Islet precursor cell (in vitro differentiated cells): ENCODE measurements at regions not wholly inside any gene's neighbourhood (a gene's known extent, or its start where the extent isn't known, plus 50 kb on each side); places are given as distances from the start of the nearest gene placed in this dataset.

Experiments
- DNase-seq: peaks from one replicate; pipeline ENCODE4 v3.0.0-alpha.2; 2018

DNA sequence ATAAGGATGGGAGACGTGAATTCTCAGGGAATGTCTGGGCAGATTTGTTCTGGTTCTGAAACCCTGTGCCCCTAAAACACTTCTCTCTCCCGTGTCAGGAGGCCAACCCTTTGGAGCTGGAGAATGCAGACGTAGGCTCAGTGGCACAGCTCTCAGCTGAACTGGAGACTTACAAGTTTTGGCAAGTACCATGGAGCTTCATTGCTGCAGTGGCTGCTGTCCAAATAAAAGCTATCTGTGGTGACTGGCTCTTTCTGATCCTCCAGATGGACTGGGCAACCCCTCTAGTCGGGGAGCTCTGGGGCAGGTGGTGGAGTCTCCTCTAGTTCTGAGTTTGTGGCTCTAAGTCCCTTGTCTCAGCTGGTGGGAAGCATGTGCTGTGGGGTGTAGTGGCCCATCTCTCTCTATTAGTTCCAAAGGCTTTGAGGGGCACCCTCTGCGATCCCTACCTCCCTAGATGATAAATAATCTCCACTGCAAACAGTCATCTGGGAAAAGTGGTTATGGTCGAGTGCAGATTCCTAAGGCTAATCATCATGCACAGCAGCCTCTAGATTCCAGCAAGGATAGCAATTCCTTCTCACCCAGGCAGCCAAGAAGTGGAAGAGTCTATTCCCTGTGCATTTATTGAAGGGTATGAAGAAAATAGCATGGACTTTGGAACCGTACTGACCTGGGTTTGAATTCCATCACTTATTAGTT is 204.2 kb upstream of the KLF4 start:
- DNase-seq, result no peak

DNA sequence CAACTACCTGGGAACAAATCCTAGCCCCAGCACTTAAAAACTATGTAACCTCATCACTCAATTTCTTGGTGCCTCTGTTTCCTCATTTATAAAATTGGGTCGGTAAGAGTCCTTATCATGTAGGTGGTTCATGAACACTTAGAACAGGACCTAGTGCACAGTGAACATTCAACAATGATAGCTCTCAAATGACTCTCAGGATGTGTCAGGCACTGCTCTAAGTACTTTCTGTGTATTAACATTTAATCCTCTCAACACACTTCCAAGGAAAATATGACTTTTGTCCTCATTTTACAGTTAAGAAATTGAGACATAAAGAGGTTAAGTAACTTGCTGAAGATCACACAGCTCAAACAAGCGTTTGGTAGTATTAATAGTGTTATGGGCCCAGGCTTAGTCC is 202.1 kb upstream of the KLF4 start:
- no peak for DNase-seq

GRCh38 chr9:107690021-107690420 is 200.5 kb upstream of the KLF4 start:
- no peak for DNase-seq

- DNase-seq, result no peak
Measured at GRCh38 chr9:107688728-107689127, 199.2 kb upstream of the KLF4 start.

DNA sequence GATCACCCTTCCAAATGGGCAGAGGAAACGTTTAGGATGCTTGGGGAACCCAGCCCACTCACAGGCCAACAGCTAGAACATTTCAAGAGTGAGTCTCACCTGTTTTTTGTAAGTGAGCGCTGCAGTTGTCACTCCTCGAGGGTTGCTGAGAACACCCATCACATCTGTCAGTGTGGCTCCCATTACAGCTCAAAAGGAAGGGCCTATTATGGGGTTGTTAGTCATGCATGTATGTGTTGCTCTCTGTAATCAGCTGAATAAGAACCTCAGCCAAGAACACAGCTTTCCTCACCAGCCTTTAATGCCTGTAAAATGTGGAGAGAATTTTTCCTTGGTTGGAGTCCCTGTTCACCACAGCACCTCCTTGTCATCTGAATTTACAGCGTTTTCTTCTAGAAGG is 196.3 kb upstream of the KLF4 start:
- DNase-seq, result no peak

- no peak for DNase-seq
Measured at GRCh38 chr9:107685376-107685775, 195.8 kb upstream of the KLF4 start.

GRCh38 chr9:107684224-107684623 is 194.7 kb upstream of the KLF4 start:
- DNase-seq, result peak; percentile 54

GRCh38 chr9:107683566-107683965 is 194.0 kb upstream of the KLF4 start:
- DNase-seq, result no peak

DNA sequence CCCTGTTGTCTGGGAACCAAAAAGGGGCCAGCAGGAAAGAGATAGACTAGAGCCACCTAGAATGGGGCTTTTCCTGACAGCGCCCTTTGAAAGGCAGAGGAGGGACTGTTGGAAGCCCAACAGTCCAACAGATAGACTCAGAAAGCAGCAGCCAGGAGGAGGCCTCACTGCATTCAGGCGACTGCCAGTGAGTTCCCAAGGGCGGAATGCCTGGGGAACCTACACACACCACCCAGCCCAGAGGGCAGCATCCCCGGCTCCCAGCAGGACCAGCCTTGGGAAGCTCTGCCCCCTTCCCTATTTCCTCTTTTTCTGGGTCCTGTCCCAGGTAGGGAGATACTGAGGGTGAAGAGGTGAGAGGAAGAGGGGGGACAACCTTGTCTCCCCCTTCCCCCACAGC is 192.4 kb upstream of the KLF4 start:
- DNase-seq, result no peak

- peak; percentile 20 for DNase-seq
Measured at GRCh38 chr9:107675351-107676259, 186.0 kb upstream of the KLF4 start.

GRCh38 chr9:107674721-107675277 is 185.2 kb upstream of the KLF4 start:
- DNase-seq, result no peak

DNA sequence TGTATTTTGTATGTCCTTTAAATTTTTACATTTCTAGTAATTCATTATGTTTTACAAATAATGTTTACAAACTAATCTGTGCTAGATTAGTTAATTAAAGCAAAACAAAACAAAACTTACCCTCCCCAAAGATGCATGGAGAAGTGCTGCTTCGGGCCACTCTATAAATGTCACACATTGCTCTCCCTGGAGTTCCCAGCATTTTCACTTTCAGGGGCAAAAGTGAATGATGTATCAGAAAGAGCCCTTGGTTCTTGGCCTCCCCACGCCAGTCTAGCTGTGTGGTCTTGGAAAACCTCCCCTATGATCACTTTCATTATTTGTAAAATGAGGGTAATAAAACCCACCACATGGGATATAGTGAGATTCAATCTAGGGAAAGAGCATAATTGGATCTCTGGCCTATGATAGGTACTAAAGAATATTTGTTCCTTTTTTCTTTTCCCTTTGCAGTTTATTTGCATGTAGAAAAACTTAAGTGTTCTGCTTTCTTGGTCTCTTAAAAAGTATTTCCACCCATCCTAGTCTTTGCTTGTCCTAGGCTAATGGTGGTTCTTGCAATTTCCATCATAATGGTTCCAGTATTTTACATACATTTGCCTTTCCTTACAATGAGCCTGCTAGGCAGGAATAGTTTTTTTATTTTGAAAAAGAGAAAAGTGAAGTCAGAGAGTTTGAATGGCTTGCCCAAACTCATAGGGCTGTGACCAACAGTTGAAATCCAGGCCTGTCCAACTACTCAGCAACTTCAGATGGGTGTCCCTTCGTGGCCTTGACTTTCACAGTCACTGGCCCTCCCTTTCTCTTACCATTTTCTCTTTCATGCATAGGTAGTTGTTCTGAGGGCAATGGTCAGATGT is 184.5 kb upstream of the KLF4 start:
- DNase-seq, result no peak

GRCh38 chr9:107671588-107671987 is 182.0 kb upstream of the KLF4 start:
- DNase-seq, result no peak

DNA sequence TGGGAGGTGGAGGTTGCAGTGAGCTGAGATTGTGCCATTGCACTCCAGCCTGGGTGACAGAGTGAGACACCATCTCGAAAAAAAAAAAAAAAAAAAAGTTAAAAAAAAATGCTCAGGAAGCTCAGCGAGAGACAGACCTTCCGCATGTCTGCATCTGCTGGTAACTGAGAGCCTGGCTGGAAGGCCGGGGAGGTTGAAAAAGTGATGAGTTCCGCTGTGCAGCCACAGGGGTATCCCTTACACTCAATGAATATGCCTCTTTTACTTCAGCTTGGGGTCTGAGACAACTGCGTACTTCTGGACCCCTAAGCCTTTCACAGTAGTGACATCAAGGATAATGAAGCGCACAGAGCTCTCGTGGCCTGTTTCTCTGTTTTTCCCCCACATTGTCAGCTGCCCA is 179.9 kb upstream of the KLF4 start:
- no peak for DNase-seq

DNA sequence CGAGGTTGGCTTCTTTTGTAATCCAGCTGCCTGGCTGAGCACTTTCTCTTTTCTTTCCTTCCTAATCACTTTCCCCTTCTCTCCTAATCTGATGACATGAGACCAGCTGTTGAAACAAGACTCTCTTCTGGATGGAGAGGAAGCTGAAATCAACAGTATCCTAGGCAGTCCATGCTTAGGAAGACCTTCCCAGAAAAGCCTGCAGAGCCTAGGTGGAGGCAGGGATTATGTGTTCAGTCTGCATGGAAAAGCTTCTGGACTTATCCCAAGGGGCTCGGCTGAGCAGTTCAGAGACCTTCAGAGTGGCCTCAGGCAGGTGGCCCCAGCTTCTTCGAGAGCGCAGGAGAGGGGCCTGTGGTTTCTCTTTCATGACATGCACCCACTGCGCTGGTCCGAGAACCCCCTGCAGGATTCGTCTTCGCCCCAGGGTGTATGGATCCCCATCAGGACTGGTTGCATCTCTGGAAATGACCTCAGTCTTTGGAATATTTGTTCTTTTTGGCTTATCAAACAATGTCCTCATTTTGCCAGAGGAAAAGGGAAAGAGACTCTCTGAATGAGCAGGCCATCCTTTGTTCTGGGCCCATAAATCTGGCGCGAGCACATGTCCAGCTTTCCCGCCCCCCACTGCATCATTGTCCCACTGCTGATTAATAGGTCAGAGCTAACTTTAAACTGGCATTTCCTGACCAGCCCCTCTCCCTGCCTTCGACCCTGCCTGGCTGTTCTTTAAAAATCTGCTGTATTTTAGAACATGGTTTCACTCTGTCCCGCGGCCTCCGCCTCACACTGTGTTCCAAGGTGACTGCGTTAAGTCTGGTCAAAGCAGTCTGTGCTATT is 177.9 kb upstream of the KLF4 start:
- no peak for DNase-seq

DNA sequence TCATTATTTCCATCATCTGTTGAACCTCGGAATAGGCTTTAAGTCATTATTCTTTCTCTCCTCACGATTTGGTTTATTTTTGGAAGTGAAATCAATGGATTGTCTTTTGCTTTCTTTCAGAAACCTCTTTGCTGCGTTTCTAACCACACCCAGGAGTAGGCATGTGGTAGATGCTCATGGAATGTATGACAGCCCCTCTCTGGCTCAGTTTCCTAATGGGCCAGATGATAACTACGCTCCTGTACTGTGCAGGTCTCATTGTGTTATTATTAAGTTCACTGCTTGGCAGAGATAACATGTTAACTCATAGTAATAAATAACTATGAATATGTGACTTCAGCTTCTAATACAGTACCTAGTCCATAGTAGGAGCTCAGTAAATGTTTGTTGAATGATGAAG is 175.5 kb upstream of the KLF4 start:
- no peak for DNase-seq

DNA sequence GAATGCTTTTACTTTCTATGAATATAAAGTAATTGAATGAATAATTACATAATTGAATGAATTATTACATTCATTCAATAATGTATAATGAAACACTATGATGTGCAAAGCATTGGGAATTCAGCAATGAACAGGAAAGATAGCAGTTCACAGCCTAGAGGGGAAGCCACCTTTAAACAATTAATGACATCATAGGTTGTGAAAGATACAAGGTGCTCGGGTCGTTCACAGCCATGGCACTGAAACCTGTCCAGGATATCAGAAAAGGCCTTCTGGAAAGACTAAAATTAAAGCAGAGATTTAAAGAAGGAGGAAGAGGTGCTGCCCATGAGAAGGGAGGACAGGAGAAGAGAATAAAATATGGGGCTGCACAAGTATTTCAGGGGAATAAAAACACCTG is 171.4 kb upstream of the KLF4 start:
- no peak for DNase-seq

DNA sequence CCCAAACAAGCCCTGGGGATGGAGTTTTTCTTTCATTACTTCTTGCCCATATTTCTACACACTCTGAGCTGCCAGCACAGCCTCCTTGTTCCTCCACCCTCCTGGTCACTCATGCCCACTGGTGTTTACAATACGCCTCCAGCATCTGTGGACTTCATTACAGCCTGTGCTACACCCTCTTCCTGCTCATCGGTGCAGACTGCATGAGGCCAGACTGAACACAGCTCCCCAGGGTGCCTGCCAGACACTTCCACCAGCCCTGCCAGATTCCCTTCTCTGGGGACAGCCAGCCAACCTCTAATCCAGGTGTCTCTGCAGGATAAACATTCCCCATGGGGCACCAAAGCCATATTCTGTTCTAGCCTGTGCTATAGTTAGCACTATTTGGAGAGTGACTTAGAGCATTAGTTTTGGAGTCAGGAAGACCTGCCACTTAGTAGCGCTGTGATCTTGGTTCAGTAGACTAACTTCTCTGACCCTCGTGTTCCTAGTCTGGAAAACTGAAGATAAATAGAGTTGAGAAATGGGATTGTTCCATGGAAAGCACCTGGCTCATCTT is 163.8 kb upstream of the KLF4 start:
- no peak for DNase-seq

DNA sequence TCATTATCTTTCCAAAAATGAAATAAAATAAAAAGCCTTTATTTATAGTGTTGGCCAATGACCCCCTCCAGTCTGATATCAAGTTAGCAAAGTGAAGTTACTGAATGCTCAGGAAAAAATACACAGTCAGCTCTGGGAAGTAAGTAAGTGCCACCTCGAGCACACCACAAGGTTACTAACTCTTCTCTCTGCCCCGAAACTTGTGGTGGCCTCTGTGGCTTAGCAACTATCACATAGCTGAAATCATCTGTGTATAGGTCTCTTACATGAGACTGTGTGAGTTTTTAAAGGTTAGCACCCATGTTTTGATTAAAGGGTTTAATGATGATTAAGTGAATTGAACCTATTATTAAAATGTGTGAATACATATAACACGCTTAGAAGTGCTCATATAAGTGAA is 161.4 kb upstream of the KLF4 start:
- DNase-seq, result no peak

GRCh38 chr9:107650321-107650720 is 160.8 kb upstream of the KLF4 start:
- peak; percentile 57 for DNase-seq

DNA sequence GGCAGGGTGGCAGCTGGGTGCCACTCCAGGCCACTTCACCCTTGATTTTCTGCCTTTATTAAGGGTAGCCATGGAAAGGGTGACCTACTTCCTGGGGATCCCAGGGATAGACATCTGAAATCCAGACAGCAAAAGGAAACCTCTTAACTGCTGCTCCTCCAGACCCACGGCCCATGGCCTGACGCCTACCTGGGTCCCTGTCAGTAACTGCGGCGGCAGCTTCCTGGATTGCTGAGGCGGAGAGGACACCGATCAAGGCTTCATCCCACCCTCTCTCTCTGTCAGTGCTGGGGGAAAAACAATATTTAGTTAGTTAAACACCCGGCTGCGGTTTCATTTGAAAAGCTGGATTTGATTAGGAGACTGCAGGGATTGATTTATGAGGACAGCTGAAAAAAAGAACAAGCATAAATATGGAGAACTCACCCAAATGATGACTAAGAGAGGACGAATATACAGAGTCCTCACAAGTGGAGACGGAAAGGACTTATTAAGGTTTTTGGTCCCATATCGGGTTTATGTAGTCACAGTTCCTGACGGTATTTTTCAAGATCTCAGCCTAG is 158.7 kb upstream of the KLF4 start:
- no peak for DNase-seq
